Adrenal gland (tissue), 5 donors: ENCODE measurements at regions not wholly inside any gene's neighbourhood (a gene's known extent, or its start where the extent isn't known, plus 50 kb on each side); places are given as distances from the start of the nearest gene placed in this dataset.

Experiments
- POLR2A ChIP-seq, 2 donors: fragments of 450-650 bp; IDR thresholded peaks; one replicate each; pipeline ENCODE4 v1.6.1; 2017; ENCODE audit warnings: antibody characterized with exemption in 2 of 2, mild to moderate bottlenecking in 2 of 2, moderate library complexity in 1 of 2
- TF ChIP-seq, protein P1 (sequence below), 6 experiments: fragments of 450-650 bp in 4 of 6; fragments of 200-600 bp in 2 of 6; sonication (generic) in 1 of 6; IDR thresholded peaks; 1 replicate in 5 of 6; 2 replicates in 1 of 6; pipeline versions ENCODE4 v1.5.1 to v1.8.0; 2016 to 2021; ENCODE audit warnings: antibody characterized with exemption in 6 of 6, mild to moderate bottlenecking in 2 of 6, moderate library complexity in 1 of 6
- donor health status: DM: no; HTN: no; CAD: no.

DNA sequence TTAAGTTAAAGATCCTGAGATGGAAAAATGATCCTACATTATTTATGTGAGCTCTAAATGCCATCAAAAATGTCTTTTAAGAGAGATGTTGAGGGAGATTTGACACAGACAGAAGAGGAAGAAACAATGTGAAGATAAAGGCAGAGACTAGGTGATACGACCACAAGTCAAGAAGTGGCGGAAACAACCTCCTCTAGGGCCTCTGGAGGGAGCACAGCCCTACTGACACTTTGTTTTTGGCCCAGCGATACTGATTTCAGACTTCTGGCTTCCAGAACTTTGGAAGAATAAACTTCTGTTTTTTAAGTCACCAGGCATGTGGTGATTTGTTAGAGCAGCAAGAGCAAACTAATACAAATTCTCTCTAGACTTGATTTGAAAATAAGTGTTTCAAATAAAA is 1216.1 kb downstream of the FSTL5 start:
- TF ChIP-seq, protein P1, sequence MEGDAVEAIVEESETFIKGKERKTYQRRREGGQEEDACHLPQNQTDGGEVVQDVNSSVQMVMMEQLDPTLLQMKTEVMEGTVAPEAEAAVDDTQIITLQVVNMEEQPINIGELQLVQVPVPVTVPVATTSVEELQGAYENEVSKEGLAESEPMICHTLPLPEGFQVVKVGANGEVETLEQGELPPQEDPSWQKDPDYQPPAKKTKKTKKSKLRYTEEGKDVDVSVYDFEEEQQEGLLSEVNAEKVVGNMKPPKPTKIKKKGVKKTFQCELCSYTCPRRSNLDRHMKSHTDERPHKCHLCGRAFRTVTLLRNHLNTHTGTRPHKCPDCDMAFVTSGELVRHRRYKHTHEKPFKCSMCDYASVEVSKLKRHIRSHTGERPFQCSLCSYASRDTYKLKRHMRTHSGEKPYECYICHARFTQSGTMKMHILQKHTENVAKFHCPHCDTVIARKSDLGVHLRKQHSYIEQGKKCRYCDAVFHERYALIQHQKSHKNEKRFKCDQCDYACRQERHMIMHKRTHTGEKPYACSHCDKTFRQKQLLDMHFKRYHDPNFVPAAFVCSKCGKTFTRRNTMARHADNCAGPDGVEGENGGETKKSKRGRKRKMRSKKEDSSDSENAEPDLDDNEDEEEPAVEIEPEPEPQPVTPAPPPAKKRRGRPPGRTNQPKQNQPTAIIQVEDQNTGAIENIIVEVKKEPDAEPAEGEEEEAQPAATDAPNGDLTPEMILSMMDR (IDR thresholded peaks at IDR 0.05), result no peak
- TF ChIP-seq POLR2A (IDR thresholded peaks at IDR 0.05), result no peak
